Islet precursor cell (in vitro differentiated cells): ENCODE measurements at regions not wholly inside any gene's neighbourhood (a gene's known extent, or its start where the extent isn't known, plus 50 kb on each side); places are given as distances from the start of the nearest gene placed in this dataset.
"Not testable (repeated sequence)": the region's sequence is repeated elsewhere in the genome, so short reads cannot be mapped to it uniquely, and the experiment has no call there.

Source experiments
- DNase-seq: peaks from one replicate; pipeline ENCODE4 v3.0.0-alpha.2; 2018

DNA sequence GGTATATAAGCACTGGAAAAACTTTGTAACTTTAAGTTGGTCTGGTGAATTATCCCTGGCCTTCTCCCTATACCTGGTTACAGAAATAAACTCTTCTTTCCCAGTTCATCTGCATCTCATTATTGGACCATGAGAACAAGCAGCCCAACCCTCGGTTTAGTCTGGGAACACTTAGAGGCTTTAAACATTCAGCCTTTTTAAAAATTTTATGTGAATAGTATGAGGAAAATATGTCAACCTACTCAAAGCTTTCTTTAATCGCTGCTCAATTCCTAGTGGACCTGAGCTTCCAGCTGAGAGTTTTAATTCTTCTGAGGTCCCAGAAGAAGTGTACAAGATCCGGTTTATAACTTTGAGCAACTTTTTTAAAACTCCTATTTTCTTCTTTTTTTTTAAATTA lies 358.6 kb upstream of the NOCT start:
- DNase-seq = no peak

DNA sequence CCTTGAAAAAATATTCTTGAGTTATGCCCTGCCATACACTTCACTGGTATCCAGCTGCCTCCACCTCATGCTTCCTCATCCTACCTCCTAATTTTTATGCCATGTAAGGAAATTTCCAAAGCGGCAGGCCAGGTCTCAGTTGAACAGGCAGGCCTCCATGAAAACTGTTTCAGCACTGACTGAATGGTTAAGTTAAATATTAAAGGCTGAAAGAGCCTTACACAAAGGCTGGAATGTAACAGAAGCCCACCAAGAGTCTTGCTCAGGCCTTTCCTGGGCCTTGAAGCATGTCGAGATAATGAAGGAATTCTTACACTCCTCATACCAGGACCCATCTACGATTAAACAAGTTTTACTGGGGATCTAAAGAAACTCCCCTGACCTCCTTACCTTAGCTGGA lies 359.6 kb upstream of the NOCT start:
- no peak for DNase-seq

DNA sequence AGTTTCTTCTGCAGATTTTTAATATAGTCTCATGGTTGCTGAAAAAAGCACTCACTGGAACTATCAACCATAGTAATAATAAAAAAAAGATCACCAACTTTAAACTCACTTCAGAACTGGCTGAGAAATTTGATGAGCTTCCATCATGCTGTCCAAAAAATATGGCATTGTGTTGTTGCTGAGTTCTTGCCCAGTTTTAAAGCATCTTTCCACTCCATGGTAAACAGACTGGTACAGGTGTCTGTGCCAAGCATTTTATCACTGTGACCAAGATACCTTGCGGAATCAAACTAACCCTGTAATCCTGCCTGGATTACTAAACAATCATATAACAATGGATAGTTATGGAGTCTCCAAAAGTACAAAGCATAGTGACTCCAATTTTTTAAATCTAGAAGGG lies 360.3 kb upstream of the NOCT start:
- no peak for DNase-seq

DNA sequence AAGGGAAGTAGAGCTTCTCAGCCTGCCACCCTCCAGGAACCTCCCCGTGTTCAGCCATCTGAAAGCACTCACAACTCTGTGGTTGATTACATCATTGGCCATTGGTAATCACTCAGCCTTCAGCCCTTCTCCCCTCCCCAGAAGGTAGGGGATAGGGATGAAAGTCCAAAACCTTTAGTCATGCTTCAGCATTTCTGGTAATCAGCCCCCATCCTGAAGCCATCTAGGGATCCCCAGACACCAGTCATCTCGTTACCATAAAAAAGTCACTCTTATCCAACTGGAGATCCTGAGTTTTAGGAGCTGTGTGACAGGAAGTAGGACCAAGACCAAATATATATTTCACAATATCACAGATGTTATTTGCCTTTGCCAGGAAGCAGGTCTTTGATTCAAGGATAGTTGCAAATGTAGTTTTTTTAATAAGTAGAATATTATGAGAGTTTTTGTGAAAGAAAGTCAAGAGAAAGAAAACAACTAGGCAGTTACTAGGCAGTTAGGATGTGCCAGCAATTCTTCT lies 364.6 kb upstream of the NOCT start:
- peak; percentile 83 for DNase-seq

DNA sequence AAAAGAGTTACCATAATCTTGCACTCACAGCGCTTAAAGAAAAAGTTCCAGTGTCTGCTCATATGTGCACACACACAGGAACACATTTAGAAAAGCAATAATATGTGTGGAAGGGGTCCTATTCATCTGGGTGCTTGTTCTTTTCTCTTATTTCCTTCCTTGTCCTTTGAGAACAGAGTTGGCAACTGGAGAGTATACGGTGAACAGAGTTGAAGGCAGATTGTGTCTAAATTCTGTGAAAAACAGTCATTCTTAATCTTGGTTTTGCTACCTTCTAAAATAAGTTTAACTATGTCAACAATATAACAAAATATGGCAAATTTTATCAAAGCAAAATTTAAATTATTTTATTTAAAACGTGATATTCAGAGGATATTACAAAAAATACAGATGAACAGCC lies 365.1 kb upstream of the NOCT start:
- DNase-seq = no peak

DNA sequence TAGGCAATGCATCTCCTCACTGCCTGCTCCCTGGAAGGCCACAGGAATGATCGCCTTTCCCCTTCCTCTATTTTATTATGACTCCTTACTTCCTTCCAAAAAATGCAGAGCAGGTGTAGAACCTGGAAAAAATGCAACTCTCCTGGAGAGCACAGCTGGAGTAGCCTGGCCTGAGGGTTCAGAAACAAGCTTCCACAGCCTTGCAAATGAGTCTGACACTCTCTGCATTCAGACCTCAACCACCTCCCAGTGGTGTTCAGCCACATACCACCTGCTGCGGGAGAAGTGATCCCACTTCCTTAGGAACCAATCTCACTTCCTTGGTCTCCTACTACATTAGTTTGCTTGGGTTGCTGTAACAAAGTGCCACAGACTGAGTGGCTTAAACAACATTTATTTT lies 368.1 kb upstream of the NOCT start:
- DNase-seq = peak; percentile 60

DNA sequence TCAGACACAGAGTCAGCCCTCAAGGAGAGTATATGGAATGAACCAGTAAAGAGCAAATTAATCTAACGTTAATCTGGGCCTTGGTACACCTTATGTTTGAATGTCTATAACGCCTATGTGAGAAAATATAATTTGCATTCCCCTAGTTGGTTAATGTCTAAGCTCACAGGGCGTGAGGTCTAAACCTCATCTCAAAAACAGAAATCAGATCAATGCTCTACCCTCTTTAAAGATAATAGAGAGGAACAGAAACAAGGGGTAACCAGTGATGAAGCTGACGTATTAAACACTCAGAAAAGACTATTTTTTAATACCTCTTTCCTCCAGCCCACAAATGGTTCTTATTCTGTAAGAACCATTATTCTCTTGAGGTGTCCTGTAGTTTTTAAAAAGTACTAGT lies 369.2 kb upstream of the NOCT start:
- DNase-seq = no peak

DNA sequence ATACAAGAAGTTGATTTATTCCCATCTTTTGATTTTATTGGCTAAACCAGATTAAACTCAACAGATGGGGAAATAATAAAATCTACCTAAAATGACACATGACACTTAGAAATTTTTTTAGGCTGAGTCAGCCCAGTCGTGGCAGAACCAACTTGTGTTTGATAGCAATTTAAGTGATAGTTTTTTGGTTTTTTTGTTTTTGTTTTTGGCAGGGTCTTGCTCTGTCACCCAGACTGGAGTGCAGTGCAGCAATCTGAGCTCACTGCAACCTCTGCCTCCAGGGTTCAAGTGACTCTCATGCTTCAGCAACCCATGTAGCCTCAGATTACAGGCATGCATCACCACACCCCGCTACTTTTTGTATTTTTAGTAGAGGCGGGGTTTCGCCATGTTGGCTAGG lies 370.3 kb upstream of the NOCT start:
- no peak for DNase-seq

DNA sequence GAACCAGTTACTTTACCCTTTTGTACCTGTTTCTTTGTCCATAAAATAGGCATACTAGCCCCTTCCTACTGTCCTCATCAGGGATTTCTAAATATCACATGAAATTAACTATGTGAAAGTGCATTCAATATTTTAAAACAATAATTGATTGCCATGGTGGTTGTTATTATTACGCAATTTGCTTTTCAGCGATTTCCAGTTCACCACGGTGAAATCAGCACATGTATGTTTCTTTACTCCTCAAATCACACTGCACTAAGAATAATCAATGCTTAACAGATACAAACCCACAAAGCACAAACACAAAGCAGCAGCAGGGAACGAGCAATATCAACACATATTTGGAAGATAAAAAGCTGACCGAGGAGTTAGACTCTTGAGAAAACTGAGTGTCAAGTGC lies 371.3 kb upstream of the NOCT start:
- no peak for DNase-seq

DNA sequence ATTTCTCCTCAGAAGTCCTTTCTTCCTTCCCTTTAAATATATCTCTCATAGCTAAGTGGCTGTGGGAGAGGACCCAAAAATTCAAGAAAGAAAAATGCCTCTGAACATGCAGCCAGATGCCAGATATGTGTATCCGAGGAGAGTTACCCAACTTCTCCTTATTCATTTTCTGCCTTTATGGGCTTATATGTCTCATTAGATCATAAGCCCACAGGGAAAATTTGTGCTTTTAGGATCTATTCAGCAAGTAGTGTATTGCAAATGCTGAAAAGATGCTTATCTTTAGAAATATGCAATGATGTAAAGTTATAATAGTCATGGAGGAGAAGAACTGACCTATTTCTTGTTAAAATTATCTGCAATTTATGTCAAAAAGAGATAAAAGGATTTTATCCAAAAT lies 371.8 kb upstream of the NOCT start:
- DNase-seq = no peak

DNA sequence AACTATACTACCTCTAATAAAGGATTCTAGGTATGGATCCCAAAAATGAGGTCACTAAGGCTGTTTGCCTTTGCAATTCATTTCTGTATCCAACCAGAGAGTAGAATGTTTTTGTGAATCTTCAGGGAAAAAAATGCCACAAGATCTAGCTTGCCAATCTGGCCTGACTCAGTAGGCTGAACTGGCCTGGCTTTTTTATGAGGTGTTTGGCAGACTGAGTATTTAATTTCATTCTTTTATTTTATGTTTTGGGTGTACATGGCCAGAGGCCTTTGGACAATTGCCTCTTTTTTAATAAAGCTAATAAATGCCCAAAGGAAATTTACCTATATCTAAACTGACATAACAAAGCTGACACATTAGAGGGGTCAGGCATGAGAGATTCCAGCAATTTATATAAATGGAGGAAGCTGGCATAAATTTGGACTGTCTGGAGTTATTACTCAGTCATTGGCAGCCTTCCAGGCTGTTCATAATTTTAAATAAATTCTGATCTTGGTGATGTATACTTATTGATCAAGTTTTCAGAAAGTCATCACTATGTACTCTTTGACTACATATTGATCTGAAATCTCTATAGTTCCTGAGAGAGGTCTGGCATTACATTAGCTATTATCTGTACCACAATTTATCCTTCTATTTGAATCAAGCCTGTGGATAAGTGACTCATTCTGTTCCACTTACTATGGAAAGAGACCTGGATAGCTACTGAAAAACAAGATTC lies 376.4 kb upstream of the NOCT start:
- DNase-seq = no peak

DNA sequence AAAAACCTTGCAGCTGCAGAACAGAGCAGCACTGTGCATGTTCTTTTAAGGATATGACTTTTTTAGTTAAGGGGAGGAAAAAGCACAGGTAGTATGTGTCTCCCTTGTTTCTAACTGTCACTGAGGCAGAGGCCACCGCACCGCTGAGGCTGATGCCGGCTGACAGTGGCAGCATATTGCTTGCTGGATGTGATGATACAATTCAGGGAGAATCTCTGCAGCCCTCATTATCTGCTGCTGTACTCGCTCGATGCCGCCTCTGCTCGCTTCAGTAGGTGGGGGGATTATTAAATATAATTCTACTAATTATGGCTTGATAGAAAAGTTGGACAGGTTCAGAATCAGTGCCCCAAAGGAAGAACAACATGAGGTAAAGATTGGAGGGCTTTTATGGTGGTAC lies 378.8 kb upstream of the NOCT start:
- DNase-seq = no peak

DNA sequence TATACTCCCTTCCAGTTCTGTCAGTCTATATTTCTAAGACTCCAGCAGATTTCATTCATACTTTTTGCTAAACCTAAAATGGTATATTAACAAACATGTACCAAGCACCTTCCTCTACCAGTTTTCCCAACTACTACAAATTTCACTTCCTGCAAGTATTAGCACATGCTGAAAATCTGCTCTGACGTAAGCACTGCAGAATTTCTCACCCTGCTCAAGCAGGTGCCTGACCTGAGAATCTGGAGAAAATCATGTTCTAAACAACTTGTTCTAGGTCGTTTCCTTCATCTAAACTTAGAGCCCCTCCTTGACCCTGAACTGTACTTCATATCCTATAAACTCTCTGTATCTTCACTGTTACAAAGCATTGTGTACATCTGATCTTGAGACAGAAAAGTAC lies 380.7 kb upstream of the NOCT start:
- no peak for DNase-seq

DNA sequence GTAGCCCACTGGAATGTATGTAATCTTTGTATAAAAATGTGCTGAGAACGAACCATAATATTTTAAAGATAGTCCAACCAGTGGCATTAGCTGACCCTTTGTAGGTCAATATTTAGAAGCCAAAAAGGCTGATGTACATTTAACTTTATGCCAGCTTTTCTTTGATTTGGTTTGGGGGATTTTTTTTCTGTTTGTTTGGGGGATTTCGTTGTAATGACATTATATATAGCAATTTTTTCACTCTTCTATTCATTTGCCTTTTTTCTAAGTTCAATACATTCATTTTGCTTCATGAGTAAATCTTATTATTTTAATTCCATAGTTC lies 382.0 kb upstream of the NOCT start:
- no peak for DNase-seq

DNA sequence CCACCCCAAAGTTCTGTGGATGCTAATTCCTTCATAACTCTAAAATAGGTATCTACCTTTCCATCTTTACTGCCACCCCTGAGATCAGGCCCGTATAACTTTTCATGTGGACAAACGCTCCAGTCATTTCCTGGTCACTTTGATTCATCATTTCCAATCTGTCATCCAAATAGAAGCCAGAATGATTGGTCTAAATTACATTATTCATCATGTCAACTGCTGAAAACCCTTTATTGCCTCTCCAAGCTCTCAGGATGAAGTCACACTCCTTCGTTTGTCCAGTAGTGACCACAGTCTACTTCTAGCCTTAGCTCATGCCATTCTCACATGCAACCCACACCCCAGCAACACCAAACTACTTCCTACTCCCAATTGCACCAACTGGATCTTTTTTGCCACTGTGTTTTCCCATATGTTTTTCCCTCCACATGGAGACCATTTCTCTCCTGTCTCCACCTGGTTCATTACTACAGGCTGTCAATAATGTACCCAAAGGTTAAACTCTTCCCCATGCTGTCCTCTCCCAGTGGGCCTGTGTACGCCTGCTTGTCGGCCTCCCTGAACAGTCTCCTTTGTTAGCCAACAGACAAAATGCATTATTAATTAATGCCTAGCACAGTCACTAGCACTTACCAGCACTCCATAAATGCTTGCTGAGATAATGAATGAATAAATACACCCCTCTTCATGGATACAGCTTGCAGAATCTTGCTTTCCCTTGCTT lies 382.6 kb upstream of the NOCT start:
- DNase-seq = no peak

DNA sequence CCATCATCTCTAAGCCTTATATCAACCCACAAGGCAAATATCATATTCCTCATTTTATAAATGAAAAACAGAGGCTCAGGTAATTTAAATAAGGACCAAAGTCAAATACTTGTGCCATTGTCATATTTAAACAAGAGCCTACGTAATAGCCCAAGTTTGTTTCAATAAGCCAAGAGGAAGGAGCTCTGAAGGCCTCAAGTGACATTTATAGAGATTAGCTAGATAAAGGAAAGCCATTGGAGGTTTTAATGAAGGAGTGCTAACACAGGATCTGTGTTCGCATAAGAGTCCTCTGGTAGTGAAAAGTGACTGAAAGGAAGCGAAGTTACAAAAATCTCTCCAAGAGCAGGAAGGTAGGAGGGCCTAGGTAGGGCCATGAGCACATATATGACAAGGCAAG lies 384.9 kb upstream of the NOCT start:
- DNase-seq = no peak

DNA sequence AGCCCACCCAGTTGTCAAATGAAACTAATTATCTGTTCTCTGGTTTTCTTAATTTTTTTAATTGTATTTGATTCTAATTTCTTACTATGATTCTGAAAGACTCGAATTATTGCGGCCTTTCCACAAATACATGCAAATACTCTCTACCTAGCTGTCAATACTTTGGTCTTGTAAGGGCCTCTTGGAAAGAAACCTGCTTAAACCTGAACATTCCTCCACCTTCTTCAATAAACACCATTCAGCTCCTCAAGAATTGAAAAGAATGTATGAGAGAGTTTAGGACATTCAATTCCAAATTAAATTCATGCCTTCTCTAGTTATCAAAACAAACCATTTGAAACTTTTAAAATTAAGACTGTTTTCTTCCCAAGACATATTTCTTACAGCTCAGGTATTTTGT lies 385.9 kb upstream of the NOCT start:
- no peak for DNase-seq

DNA sequence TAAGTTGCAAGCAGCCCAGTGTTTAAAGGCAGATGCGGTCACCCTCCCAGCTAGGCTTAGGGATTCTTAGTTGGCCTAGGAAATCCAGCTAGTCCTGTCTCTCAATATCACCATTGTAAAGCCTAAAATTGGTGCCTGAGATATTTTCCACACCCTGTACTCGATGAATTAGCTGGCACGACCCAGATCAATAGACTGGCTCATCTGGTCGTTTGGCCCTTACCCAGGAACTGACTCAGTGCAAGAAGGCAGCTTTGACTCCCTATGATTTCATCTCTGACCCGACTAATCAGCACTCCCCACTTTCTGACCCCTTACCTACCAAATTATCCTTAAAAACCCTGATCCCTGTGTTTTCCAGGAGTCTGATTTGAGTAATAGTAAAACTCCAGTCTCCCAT lies 384.9 kb upstream of the SLC7A11 start:
- no peak for DNase-seq

DNA sequence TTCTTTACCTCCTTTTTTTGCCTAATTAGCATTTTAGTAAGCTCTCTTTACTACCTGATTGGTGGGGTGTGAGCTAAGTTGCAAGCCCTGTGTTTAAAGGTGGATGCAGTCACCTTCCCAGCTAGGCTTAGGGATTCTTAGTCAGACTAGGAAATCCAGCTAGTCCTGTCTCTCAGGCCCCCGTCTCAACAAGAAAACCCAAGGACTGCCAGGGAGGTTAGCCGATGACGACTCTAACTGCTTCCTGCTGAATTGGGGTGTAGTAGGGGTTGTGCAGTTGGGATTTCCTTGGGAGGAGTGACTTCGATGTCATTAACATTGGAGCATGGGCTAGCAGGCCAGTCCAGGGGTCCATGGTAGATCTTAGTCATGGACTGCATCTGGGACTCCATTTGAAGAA lies 380.2 kb upstream of the SLC7A11 start:
- DNase-seq = not testable (repeated sequence)

DNA sequence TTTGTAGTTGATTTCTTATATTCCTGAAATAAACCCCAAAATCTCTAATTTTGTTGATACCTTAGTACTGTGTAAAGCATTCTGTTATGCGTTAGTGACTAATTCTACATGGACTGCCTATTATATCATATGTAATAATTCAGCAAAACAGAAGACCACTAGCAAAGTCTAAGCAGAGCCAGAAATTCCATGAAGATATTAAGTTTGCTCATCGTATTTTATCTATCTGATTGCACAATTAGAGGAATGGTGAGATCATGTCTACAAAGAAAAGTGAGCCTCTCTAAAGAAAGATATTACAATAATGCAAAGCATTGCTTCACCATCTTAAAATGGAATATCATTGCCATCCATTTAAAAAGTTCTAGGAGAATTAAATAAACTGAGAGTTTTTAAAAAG lies 374.6 kb upstream of the SLC7A11 start:
- DNase-seq = no peak

DNA sequence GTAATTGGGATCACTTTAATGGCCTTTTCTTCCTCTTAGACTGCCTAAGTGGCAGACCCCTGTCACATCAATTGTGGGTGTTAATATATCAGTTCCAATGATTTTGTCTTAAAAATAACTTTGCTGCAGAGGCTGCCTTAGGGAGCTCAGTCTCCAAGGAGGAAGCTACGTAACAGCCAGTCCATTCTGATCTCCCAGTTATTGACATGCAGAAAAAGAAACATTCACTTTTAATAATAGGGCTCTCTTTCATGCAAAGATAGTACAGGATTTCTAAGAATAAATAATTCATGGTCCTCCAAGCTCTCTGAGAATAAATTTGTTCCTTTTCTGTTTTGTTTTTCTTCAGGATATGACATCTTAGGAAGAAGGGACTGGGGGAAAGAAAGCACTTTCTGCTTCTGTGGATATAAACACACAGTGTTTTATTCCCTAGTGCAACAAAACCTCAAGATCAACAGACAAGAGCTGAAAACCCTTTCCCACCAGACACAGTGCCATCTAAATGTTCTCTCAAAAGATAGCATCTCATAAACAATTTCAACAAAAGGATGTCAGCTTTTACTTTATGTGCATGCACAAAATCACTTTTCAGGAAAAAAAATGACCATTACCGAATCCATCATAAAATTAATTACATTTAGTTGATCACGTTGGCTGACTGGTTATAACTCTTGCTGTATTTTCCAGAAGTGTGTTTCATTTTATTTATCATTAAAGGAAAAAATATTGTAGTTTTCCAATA lies 372.4 kb upstream of the SLC7A11 start:
- no peak for DNase-seq

DNA sequence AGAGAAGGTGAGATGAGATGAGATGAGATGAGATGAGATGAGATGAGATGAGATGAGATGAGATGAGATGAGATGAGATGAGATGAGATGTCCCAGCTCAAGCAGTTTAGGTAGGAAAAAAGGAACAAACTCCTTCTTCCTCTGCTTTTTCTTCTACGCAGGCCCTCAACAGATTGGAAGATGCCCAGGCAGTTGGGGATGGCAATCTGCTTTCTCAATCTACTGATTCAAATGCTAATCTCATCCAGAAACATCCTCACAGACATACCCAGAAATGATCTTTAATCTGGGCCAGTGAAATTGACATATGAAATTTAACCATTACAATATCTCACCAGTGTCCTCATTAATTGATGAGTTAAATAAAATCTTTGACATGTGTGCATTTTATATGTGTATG lies 370.3 kb upstream of the SLC7A11 start:
- no peak for DNase-seq

DNA sequence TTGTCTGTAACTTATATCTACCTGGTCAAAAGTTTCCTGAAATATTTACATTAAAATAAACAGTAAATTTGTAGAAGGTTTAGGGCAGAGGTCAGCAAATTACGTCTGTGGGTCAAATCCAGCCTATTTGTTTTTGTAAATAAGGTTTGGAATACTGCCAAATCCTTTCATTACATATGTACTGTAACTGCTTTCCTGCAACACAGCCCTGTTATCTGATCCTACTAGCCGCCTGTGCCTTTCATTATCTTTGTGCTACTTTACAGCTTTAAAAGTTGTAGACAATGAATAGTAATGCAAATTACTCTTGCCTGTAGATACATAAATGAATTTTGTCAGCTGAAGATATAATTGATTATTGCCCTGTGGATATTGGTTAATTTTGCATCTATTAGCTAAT lies 369.6 kb upstream of the SLC7A11 start:
- no peak for DNase-seq

DNA sequence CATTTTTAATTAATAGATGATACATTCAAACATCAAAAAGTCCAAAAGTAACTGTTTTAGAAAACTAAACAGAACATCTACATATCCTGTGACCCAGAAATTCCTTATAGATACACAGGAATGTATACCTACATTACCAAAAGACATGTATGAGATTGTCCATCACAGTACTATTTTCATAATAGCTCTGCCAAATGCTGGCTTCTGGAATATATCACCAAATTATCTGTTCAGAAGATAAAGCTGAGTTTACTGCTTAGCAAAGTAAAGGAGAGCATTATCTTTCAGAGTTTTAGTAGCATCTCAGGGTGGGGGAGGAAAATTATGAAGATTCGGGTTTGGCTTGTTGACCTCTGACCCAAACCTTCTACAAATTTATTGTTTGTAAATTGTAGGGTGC lies 368.9 kb upstream of the SLC7A11 start:
- no peak for DNase-seq
